ENCODE measurements at regions not wholly inside any gene's neighbourhood (a gene's known extent, or its start where the extent isn't known, plus 50 kb on each side); places are given as distances from the start of the nearest gene placed in this dataset.
"Not testable (repeated sequence)": the region's sequence is repeated elsewhere in the genome, so short reads cannot be mapped to it uniquely, and the experiment has no call there.

GRCh38 chr10:71116426-71116825 lies 95.9 kb upstream of the UNC5B start:
- RAD21 ChIA-PET (ENCODE audit: low non-redundant PET in 1 of 2, low total read pairs in 2 of 2, uncharacterized antibody in 2 of 2, unreplicated experiment in 2 of 2), result no interaction called here

GRCh38 chr10:71117589-71117988 lies 94.8 kb upstream of the UNC5B start:
- H3K4me1 ChIP-seq (ENCODE audit: control insufficient read depth in 1 of 2, insufficient read depth in 2 of 2, low read length in 2 of 2); DNase-seq (ENCODE audit: low read depth, low spot score); CTCF ChIA-PET; H3K27me3 ChIP-seq (ENCODE audit: insufficient read depth, low read length); BruUV-seq (replicated peaks); H3K27ac ChIP-seq (ENCODE audit: low read depth, low read length); H3K9me2 ChIP-seq (ENCODE audit: insufficient read depth); H4K20me1 ChIP-seq (ENCODE audit: insufficient read depth); H3K4me3 ChIP-seq (replicated peaks in 1 of 2; ENCODE audit: low read depth in 1 of 2, low read length in 2 of 2); H3K9ac ChIP-seq (ENCODE audit: low read length); H3K36me3 ChIP-seq (ENCODE audit: control insufficient read depth in 1 of 2, insufficient read depth in 2 of 2, low read length in 2 of 2); POLR2A ChIA-PET; ATAC-seq; H3K4me2 ChIP-seq (ENCODE audit: low read length); H2AFZ ChIP-seq (ENCODE audit: low read depth, low read length, poor library complexity, severe bottlenecking); H3K79me2 ChIP-seq (ENCODE audit: insufficient read depth, low read length); intact Hi-C loops (cut with micrococcal nuclease); RAD21 ChIA-PET (ENCODE audit: low non-redundant PET in 1 of 2, low total read pairs in 2 of 2, uncharacterized antibody in 2 of 2, unreplicated experiment in 2 of 2): not testable (repeated sequence)
- H3K9me3 ChIP-seq (ENCODE audit: control insufficient read depth in 1 of 2, insufficient read depth in 1 of 2, low read depth in 1 of 2, low read length in 2 of 2), result peaks cover 5 to 13% of the 10 kb centered on the region in 2 experiments; a peak in 3 of 4 replicates

More at GRCh38 chr10:71116426-71116825, 95.9 kb upstream of the UNC5B start:
- Histone ChIP-seq H2AFZ (ENCODE audit: low read depth, low read length, poor library complexity, severe bottlenecking) (no peak overlapping the region), H3K4me1 (ENCODE audit: control insufficient read depth in 1 of 2, insufficient read depth in 2 of 2, low read length in 2 of 2) (no peaks in the 10 kb centered on the region), H3K27ac (ENCODE audit: low read depth, low read length) (no peak overlapping the region), H3K36me3 (ENCODE audit: control insufficient read depth in 1 of 2, insufficient read depth in 2 of 2, low read length in 2 of 2) (no peaks in the 10 kb centered on the region), H3K9me3 (ENCODE audit: control insufficient read depth in 1 of 2, insufficient read depth in 1 of 2, low read depth in 1 of 2, low read length in 2 of 2) (peaks cover 5 to 13% of the 10 kb centered on the region in 2 experiments; a peak in 3 of 4 replicates), H3K27me3 (ENCODE audit: insufficient read depth, low read length) (no peaks in the 10 kb centered on the region), H4K20me1 (ENCODE audit: insufficient read depth) (no peaks in the 10 kb centered on the region), H3K4me2 (ENCODE audit: low read length) (no peak overlapping the region), H3K9me2 (ENCODE audit: insufficient read depth) (no peaks in the 10 kb centered on the region), H3K79me2 (ENCODE audit: insufficient read depth, low read length) (no peaks in the 10 kb centered on the region), H3K9ac (ENCODE audit: low read length) (no peak overlapping the region), H3K4me3 (replicated peaks in 1 of 2; ENCODE audit: low read depth in 1 of 2, low read length in 2 of 2) (no peak overlapping the region)
- CTCF ChIA-PET, result no interaction called here
- POLR2A ChIA-PET, result no interaction called here
- intact Hi-C loops (cut with micrococcal nuclease), result no loop called here
- DNase-seq (ENCODE audit: low read depth, low spot score) (no peak), ATAC-seq (no peak)
- TF ChIP-seq EZH2phosphoT487 (IDR thresholded peaks at IDR 0.05; ENCODE audit: borderline replicate concordance) (no peak), ATF3 (IDR thresholded peaks at IDR 0.05) (no peak), YY1 (IDR thresholded peaks at IDR 0.05; ENCODE audit: extremely low read depth, insufficient replicate concordance, low read depth, low read length) (no peak), ZFX (IDR thresholded peaks at IDR 0.05) (no peak), RAD21 (IDR thresholded peaks at IDR 0.05; ENCODE audit: low read depth) (no peak), SRF (IDR thresholded peaks at IDR 0.05; ENCODE audit: low read depth) (no peak), SIN3A (IDR thresholded peaks at IDR 0.05; ENCODE audit: low read depth) (no peak), CTCF (IDR thresholded peaks at IDR 0.05 in 2 of 3, conservative IDR thresholded peaks at IDR 0.05 in 1 of 3; ENCODE audit: borderline replicate concordance in 1 of 3, insufficient read depth in 1 of 3, low read depth in 2 of 3, low read length in 2 of 3) (no peak), CEBPB (IDR thresholded peaks at IDR 0.05; ENCODE audit: low read depth) (no peak)
- BruUV-seq (replicated peaks), result no TSS peak

All from HCT116 (cell line).